HG03139 (cell line): ENCODE measurements at regions not wholly inside any gene's neighbourhood (a gene's known extent, or its start where the extent isn't known, plus 50 kb on each side); places are given as distances from the start of the nearest gene placed in this dataset.

ENCODE experiments used
- ATAC-seq: cut with Tn5 transposase; IDR thresholded peaks from one replicate; pipeline ENCODE4 v1.9.1; 2021; ENCODE audit not compliant: unreplicated experiment

- ATAC-seq: no peak
Measured at GRCh38 chr3:102078854-102079808, 229.8 kb downstream of the NFKBIZ start.

- ATAC-seq: no peak
Measured at GRCh38 chr3:102079809-102080197, 230.5 kb downstream of the NFKBIZ start.

GRCh38 chr3:102081572-102082289, 232.4 kb downstream of the NFKBIZ start:
- no peak for ATAC-seq

- ATAC-seq: no peak
Measured at GRCh38 chr3:102083473-102083872, 234.2 kb downstream of the NFKBIZ start.

GRCh38 chr3:102084006-102084405, 234.7 kb downstream of the NFKBIZ start:
- no peak for ATAC-seq

GRCh38 chr3:102084704-102085103, 235.4 kb downstream of the NFKBIZ start:
- ATAC-seq: no peak

GRCh38 chr3:102085431-102086176, 236.3 kb downstream of the NFKBIZ start:
- ATAC-seq: no peak

GRCh38 chr3:102087236-102087635, 237.9 kb downstream of the NFKBIZ start:
- ATAC-seq: no peak

- no peak for ATAC-seq
Measured at GRCh38 chr3:102089239-102089638, 239.9 kb downstream of the NFKBIZ start.

- ATAC-seq: no peak
Measured at GRCh38 chr3:102089904-102090720, 240.8 kb downstream of the NFKBIZ start.

GRCh38 chr3:102090721-102091045, 241.4 kb downstream of the NFKBIZ start:
- no peak for ATAC-seq

GRCh38 chr3:102091358-102091757, 242.0 kb downstream of the NFKBIZ start:
- ATAC-seq: no peak

GRCh38 chr3:102092617-102093466, 243.5 kb downstream of the NFKBIZ start:
- ATAC-seq: no peak

GRCh38 chr3:102094506-102094905, 245.2 kb downstream of the NFKBIZ start:
- no peak for ATAC-seq

GRCh38 chr3:102095383-102095782, 246.1 kb downstream of the NFKBIZ start:
- no peak for ATAC-seq

- no peak for ATAC-seq
Measured at GRCh38 chr3:102096066-102096465, 246.8 kb downstream of the NFKBIZ start.

GRCh38 chr3:102098130-102098885, 249.0 kb downstream of the NFKBIZ start:
- ATAC-seq: no peak

- no peak for ATAC-seq
Measured at GRCh38 chr3:102099913-102100312, 250.6 kb downstream of the NFKBIZ start.

GRCh38 chr3:102102394-102102793, 253.1 kb downstream of the NFKBIZ start:
- no peak for ATAC-seq
